A549 (cell line): ENCODE measurements at regions not wholly inside any gene's neighbourhood (a gene's known extent, or its start where the extent isn't known, plus 50 kb on each side); places are given as distances from the start of the nearest gene placed in this dataset.

Experiments
- ATAC-seq, 2 experiments: fragments of 200-7000 bp in 1 of 2; fragments of >200 bp in 1 of 2; cut with Nextera tagmentation in 1 of 2; cut with Tn5 transposase in 1 of 2; 3 replicates each; pipeline versions ENCODE4 v1.8.0 to v1.9.1; 2018 to 2020; ENCODE audit warnings: mild to moderate bottlenecking in 1 of 2, moderate library complexity in 1 of 2
- CTCF ChIA-PET: fragments of 300-600 bp; sonication (Branson Sonifier 250); formaldehyde crosslinking; extraction: SDS; loops from one replicate; lab custom pipeline; 2021; ENCODE audit warnings: antibody characterized with exemption, inconsistent platforms; lab: Yijun Ruan, JAX
- POLR2A ChIA-PET: fragments of 350-600 bp; formaldehyde crosslinking; extraction: SDS; loops from one replicate; lab custom pipeline; 2021; ENCODE audit warnings: antibody characterized with exemption, inconsistent platforms; lab: Yijun Ruan, JAX
- DNase-seq, 2 experiments: peaks; one replicate each; pipeline versions ENCODE4 v3.0.0 to v3.0.0-alpha.2; 2011 to 2016; ENCODE audit warnings: low read depth in 1 of 2, low spot score in 1 of 2
- FAIRE-seq: peaks from 2 replicates; lab custom pipeline; 2011; peaks lifted over from hg19 to GRCh38; lab: Jason Lieb, UNC
- H3K27ac ChIP-seq, 2 experiments: fragments of >200 bp; sonication (Bioruptor Twin); formaldehyde crosslinking; 3 replicates each; pipeline ENCODE4 v1.5.1; 2016 to 2017
- H3K4me1 ChIP-seq: fragments of >200 bp; sonication (Bioruptor Twin); formaldehyde crosslinking; 3 replicates; pipeline ENCODE4 v1.6.1; 2016
- H3K4me2 ChIP-seq: fragments of >200 bp; sonication (Bioruptor Twin); formaldehyde crosslinking; 3 replicates; pipeline ENCODE4 v1.6.1; 2016
- H3K4me3 ChIP-seq: fragments of >200 bp; sonication (Bioruptor Twin); formaldehyde crosslinking; 3 replicates; pipeline ENCODE4 v1.5.1; 2016
- H3K9me3 ChIP-seq: fragments of >200 bp; sonication (Bioruptor Twin); formaldehyde crosslinking; 3 replicates; pipeline ENCODE4 v1.6.1; 2016
- BCL3 ChIP-seq: fragments of >200 bp; sonication (Bioruptor Twin); formaldehyde crosslinking; IDR thresholded peaks from 3 replicates; pipeline ENCODE4 v1.6.1; 2016
- CBX8 ChIP-seq: fragments of 200-600 bp; sonication (generic); IDR thresholded peaks from 2 replicates; pipeline ENCODE4 v1.6.1; 2016
- CHD4 ChIP-seq: fragments of 200-600 bp; sonication (generic); IDR thresholded peaks from 2 replicates; pipeline ENCODE4 v1.6.1; 2016; ENCODE audit warnings: antibody characterized with exemption, mild to moderate bottlenecking, borderline replicate concordance
- EHF ChIP-seq: fragments of 250-450 bp; sonication (Bioruptor Pico); IDR thresholded peaks from 2 replicates; pipeline ENCODE4 v1.5.0; 2020; ENCODE audit warnings: mild to moderate bottlenecking
- EHMT2 ChIP-seq: fragments of 200-600 bp; sonication (generic); IDR thresholded peaks from 2 replicates; pipeline ENCODE4 v1.6.1; 2016; ENCODE audit warnings: antibody characterized with exemption, low read depth, mild to moderate bottlenecking, moderate library complexity
- FOXS1 ChIP-seq: fragments of 250-450 bp; sonication (Bioruptor Pico); IDR thresholded peaks from 2 replicates; pipeline ENCODE4 v1.5.0; 2020; ENCODE audit warnings: mild to moderate bottlenecking, moderate library complexity
- HDAC2 ChIP-seq: fragments of 200-600 bp; sonication (generic); IDR thresholded peaks from 2 replicates; pipeline ENCODE4 v1.6.1; 2016
- JUN ChIP-seq, 2 experiments: fragments of >200 bp; sonication (Bioruptor Twin); formaldehyde crosslinking; IDR thresholded peaks; 2 replicates in 1 of 2; 3 replicates in 1 of 2; pipeline ENCODE4 v1.6.1; 2016 to 2017
- JUNB ChIP-seq: fragments of >200 bp; sonication (Bioruptor Twin); formaldehyde crosslinking; IDR thresholded peaks from 2 replicates; pipeline ENCODE4 v1.6.1; 2016
- KDM5A ChIP-seq: fragments of 200-600 bp; sonication (generic); IDR thresholded peaks from 2 replicates; pipeline ENCODE4 v1.6.1; 2016; ENCODE audit warnings: antibody characterized with exemption, mild to moderate bottlenecking
- MAFK ChIP-seq: fragments of 450-650 bp; IDR thresholded peaks from 2 replicates; pipeline ENCODE4 v1.6.1; 2014; ENCODE audit not compliant: partially characterized antibody
- MAZ ChIP-seq: fragments of 150-350 bp; IDR thresholded peaks from 2 replicates; pipeline ENCODE4 v1.6.1; 2014; ENCODE audit warnings: antibody characterized with exemption, low read depth, low read length, borderline replicate concordance
- NFE2L2 ChIP-seq: fragments of 150-350 bp; conservative IDR thresholded peaks from 2 replicates; pipeline ENCODE4 v1.6.1; 2014; ENCODE audit warnings: low read length
- NPAS2 ChIP-seq: fragments of 250-450 bp; sonication (Bioruptor Pico); IDR thresholded peaks from 2 replicates; pipeline ENCODE4 v1.8.0; 2022; ENCODE audit warnings: mild to moderate bottlenecking, moderate library complexity, borderline replicate concordance
- NR3C1 ChIP-seq: fragments of >200 bp; sonication (Bioruptor Twin); formaldehyde crosslinking; IDR thresholded peaks from 3 replicates; pipeline ENCODE4 v1.6.1; 2017
- PHF8 ChIP-seq: fragments of 200-600 bp; sonication (generic); IDR thresholded peaks from 2 replicates; pipeline ENCODE4 v1.6.1; 2016; ENCODE audit warnings: low read depth, mild to moderate bottlenecking, antibody characterized with exemption, moderate library complexity, borderline replicate concordance
- POLR2AphosphoS2 ChIP-seq: conservative IDR thresholded peaks from 2 replicates; pipeline ENCODE4 v1.6.1; 2012; ENCODE audit warnings: low read length, improper control_type of control experiment, inconsistent platforms
- RCOR1 ChIP-seq: fragments of 150-350 bp; IDR thresholded peaks from 2 replicates; pipeline ENCODE4 v1.6.1; 2014; ENCODE audit warnings: antibody characterized with exemption, low read length, low read depth
- RNF2 ChIP-seq: fragments of 200-600 bp; sonication (generic); IDR thresholded peaks from 2 replicates; pipeline ENCODE4 v1.6.1; 2016; ENCODE audit warnings: low read depth, mild to moderate bottlenecking, antibody characterized with exemption, moderate library complexity, borderline replicate concordance
- SMC3 ChIP-seq: fragments of >200 bp; sonication (Bioruptor Twin); formaldehyde crosslinking; IDR thresholded peaks from 3 replicates; pipeline ENCODE4 v1.6.1; 2018; ENCODE audit warnings: inconsistent platforms
- SREBF2 ChIP-seq: fragments of 450-650 bp; IDR thresholded peaks from 2 replicates; pipeline ENCODE4 v1.6.1; 2014; ENCODE audit warnings: mild to moderate bottlenecking, moderate library complexity
- ZFP36 ChIP-seq: fragments of 450-650 bp; IDR thresholded peaks from 2 replicates; pipeline ENCODE4 v1.6.1; 2014; ENCODE audit warnings: borderline replicate concordance; ENCODE audit not compliant: partially characterized antibody
- ZNF302 ChIP-seq: fragments of 250-450 bp; sonication (Bioruptor Pico); IDR thresholded peaks from 2 replicates; pipeline ENCODE4 v1.9.0; 2021; ENCODE audit warnings: inconsistent platforms, mild to moderate bottlenecking, moderate library complexity
- ZSCAN20 ChIP-seq: fragments of 250-450 bp; sonication (Bioruptor Pico); IDR thresholded peaks from 2 replicates; pipeline ENCODE4 v1.8.0; 2022; ENCODE audit warnings: mild to moderate bottlenecking, moderate library complexity
- WGBS: methylation state at CpG from one replicate; pipeline ENCODE4 v1.1.6; 2017; ENCODE audit errors: missing lambda C conversion rate; 5-methylcytosine and 5-hydroxymethylcytosine counted together
- TF ChIP-seq, protein P1 (sequence below): IDR thresholded peaks from 2 replicates; pipeline ENCODE4 v1.6.1; 2012; ENCODE audit warnings: low read depth, borderline replicate concordance

GRCh38 chr12:105948331-105948730 is 190.4 kb downstream of the NUAK1 start:
- ChIA-PET POLR2A (no interaction called here), CTCF (no interaction called here)
- DNase-seq (no peak), FAIRE-seq (no peak), ATAC-seq (no peak)
- H3K9me3 ChIP-seq, result no peaks in the 10 kb centered on the region
- H3K27ac ChIP-seq, result no peak overlapping the region
- H3K4me2 ChIP-seq, result no peak overlapping the region
- no peaks in the 10 kb centered on the region for H3K4me1 ChIP-seq
- TF ChIP-seq KDM5A (no peak), RCOR1 (no peak), ZSCAN20 (no peak), ZNF302 (CRISPR knock-in tag) (no peak)
- H3K4me3 ChIP-seq, result no peak overlapping the region
- WGBS, result 36% methylated on average over 4 of the region's 4 CpGs

- H3K4me1 ChIP-seq, result no peaks in the 10 kb centered on the region
- no peak overlapping the region for H3K4me3 ChIP-seq
- ATAC-seq, result no peak
Measured at GRCh38 chr12:105949391-105949790, 189.4 kb downstream of the NUAK1 start.

GRCh38 chr12:105951732-105952131 is 187.0 kb downstream of the NUAK1 start:
- no peak for DNase-seq
- Histone ChIP-seq H3K9me3 (no peaks in the 10 kb centered on the region), H3K4me2 (no peak overlapping the region), H3K4me1 (0 out of 3 replicates have a peak, but pooled peaks cover 5% of the 10 kb centered on the region), H3K4me3 (no peak overlapping the region), H3K27ac (no peak overlapping the region)
- CTCF ChIA-PET, result interaction anchor here (0.5 to 1.2 kb wide), 3 partner anchors 20 to 185 kb away, joined by 3 to 4 read pairs (median 3); no protein-coding TSS in a partner anchor
- POLR2A ChIA-PET, result no interaction called here
- TF ChIP-seq NFE2L2 (no peak), MAFK (no peak), CHD4 (no peak), RCOR1 (no peak), NPAS2 (CRISPR knock-in tag) (no peak), ZFP36 (no peak), POLR2AphosphoS2 (no peak)
- no peak for ATAC-seq
- FAIRE-seq, result no peak
- 39% methylated on average over 2 of the region's 2 CpGs for WGBS

More at GRCh38 chr12:105949391-105949790, 189.4 kb downstream of the NUAK1 start:
- DNase-seq, result no peak
- TF ChIP-seq FOXS1 (CRISPR knock-in tag) (no peak), SMC3 (no peak), BCL3 (no peak), RNF2 (no peak), SREBF2 (no peak), HDAC2 (no peak), ZFP36 (no peak), PHF8 (no peak), NR3C1 (no peak), CBX8 (no peak), MAZ (no peak), POLR2AphosphoS2 (no peak), JUN (IDR thresholded peaks at IDR 0.05) (no peak), EHF (CRISPR knock-in tag) (no peak), JUNB (no peak), ZNF302 (CRISPR knock-in tag) (no peak), EHMT2 (no peak)
- TF ChIP-seq, protein P1, sequence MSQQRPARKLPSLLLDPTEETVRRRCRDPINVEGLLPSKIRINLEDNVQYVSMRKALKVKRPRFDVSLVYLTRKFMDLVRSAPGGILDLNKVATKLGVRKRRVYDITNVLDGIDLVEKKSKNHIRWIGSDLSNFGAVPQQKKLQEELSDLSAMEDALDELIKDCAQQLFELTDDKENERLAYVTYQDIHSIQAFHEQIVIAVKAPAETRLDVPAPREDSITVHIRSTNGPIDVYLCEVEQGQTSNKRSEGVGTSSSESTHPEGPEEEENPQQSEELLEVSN, result no peak
- FAIRE-seq, result no peak
- ChIA-PET POLR2A (no interaction called here), CTCF (no interaction called here)
- Histone ChIP-seq H3K9me3 (no peaks in the 10 kb centered on the region), H3K4me2 (no peak overlapping the region), H3K27ac (no peak overlapping the region)
